ENCODE measurements at regions not wholly inside any gene's neighbourhood (a gene's known extent, or its start where the extent isn't known, plus 50 kb on each side); places are given as distances from the start of the nearest gene placed in this dataset.

GRCh38 chr1:106677721-106678120, 378.8 kb upstream of the PRMT6 start:
- ATAC-seq (no peak), DNase-seq (no peak)
- CTCF ChIA-PET, result no interaction called here
- H3K36me3 Mint-ChIP-seq (ENCODE audit: low read depth), result no peaks in the 10 kb centered on the region
- H3K9me3 Mint-ChIP-seq (ENCODE audit: insufficient read depth), result no peaks in the 10 kb centered on the region
- H3K4me1 Mint-ChIP-seq (ENCODE audit: low read depth), result no peaks in the 10 kb centered on the region
- no peaks in the 10 kb centered on the region for H3K27me3 Mint-ChIP-seq (ENCODE audit: low read depth)
- H3K27ac Mint-ChIP-seq, result no peak overlapping the region
- POLR2A ChIA-PET, result no interaction called here
- no peak overlapping the region for H3K4me3 Mint-ChIP-seq

GRCh38 chr1:106678279-106679050, 378.0 kb upstream of the PRMT6 start:
- DNase-seq (no peak), ATAC-seq (no peak)
- H3K4me3 Mint-ChIP-seq, result no peak overlapping the region
- H3K36me3 Mint-ChIP-seq (ENCODE audit: low read depth), result no peaks in the 10 kb centered on the region
- H3K4me1 Mint-ChIP-seq (ENCODE audit: low read depth), result no peaks in the 10 kb centered on the region
- H3K9me3 Mint-ChIP-seq (ENCODE audit: insufficient read depth), result no peaks in the 10 kb centered on the region
- ChIA-PET CTCF (no interaction called here), POLR2A (no interaction called here)
- no peaks in the 10 kb centered on the region for H3K27me3 Mint-ChIP-seq (ENCODE audit: low read depth)
- H3K27ac Mint-ChIP-seq, result no peak overlapping the region

- CTCF ChIA-PET, result no interaction called here
- no peak for ATAC-seq
Observed at GRCh38 chr1:106680216-106680615, 376.3 kb upstream of the PRMT6 start.

GRCh38 chr1:106680776-106681344, 375.6 kb upstream of the PRMT6 start:
- no peaks in the 10 kb centered on the region for H3K36me3 Mint-ChIP-seq (ENCODE audit: low read depth)
- CTCF ChIA-PET, result no interaction called here
- no peak overlapping the region for H3K27ac Mint-ChIP-seq
- ATAC-seq, result no peak
- no peak overlapping the region for H3K4me3 Mint-ChIP-seq
- no peaks in the 10 kb centered on the region for H3K9me3 Mint-ChIP-seq (ENCODE audit: insufficient read depth)
- no peak for DNase-seq
- POLR2A ChIA-PET, result no interaction called here
- H3K4me1 Mint-ChIP-seq (ENCODE audit: low read depth), result peaks cover 5% of the 10 kb centered on the region
- no peaks in the 10 kb centered on the region for H3K27me3 Mint-ChIP-seq (ENCODE audit: low read depth)

More at GRCh38 chr1:106680216-106680615, 376.3 kb upstream of the PRMT6 start:
- H3K4me3 Mint-ChIP-seq, result no peak overlapping the region
- H3K27ac Mint-ChIP-seq, result no peak overlapping the region
- no peaks in the 10 kb centered on the region for H3K9me3 Mint-ChIP-seq (ENCODE audit: insufficient read depth)
- H3K36me3 Mint-ChIP-seq (ENCODE audit: low read depth), result no peaks in the 10 kb centered on the region
- H3K4me1 Mint-ChIP-seq (ENCODE audit: low read depth), result peaks cover 5% of the 10 kb centered on the region
- H3K27me3 Mint-ChIP-seq (ENCODE audit: low read depth), result no peaks in the 10 kb centered on the region
- POLR2A ChIA-PET, result no interaction called here
- DNase-seq, result no peak

- ATAC-seq (no peak), DNase-seq (no peak)
- no peak overlapping the region for H3K27ac Mint-ChIP-seq
- no peaks in the 10 kb centered on the region for H3K9me3 Mint-ChIP-seq (ENCODE audit: insufficient read depth)
- H3K36me3 Mint-ChIP-seq (ENCODE audit: low read depth), result no peaks in the 10 kb centered on the region
- H3K27me3 Mint-ChIP-seq (ENCODE audit: low read depth), result no peaks in the 10 kb centered on the region
- H3K4me3 Mint-ChIP-seq, result no peak overlapping the region
- ChIA-PET CTCF (no interaction called here), POLR2A (no interaction called here)
- peaks cover 5% of the 10 kb centered on the region for H3K4me1 Mint-ChIP-seq (ENCODE audit: low read depth)
Observed at GRCh38 chr1:106681939-106682522, 374.4 kb upstream of the PRMT6 start.

- DNase-seq (no peak), ATAC-seq (no peak)
- Mint-ChIP-seq H3K4me3 (no peak overlapping the region), H3K27me3 (ENCODE audit: low read depth) (no peaks in the 10 kb centered on the region), H3K36me3 (ENCODE audit: low read depth) (no peaks in the 10 kb centered on the region), H3K4me1 (ENCODE audit: low read depth) (peaks cover 5% of the 10 kb centered on the region), H3K9me3 (ENCODE audit: insufficient read depth) (no peaks in the 10 kb centered on the region), H3K27ac (no peak overlapping the region)
- POLR2A ChIA-PET, result no interaction called here
- CTCF ChIA-PET, result no interaction called here
Observed at GRCh38 chr1:106688446-106688845, 368.0 kb upstream of the PRMT6 start.

GRCh38 chr1:106698660-106699059, 357.8 kb upstream of the PRMT6 start:
- H3K36me3 Mint-ChIP-seq (ENCODE audit: low read depth), result no peaks in the 10 kb centered on the region
- H3K4me3 Mint-ChIP-seq, result no peak overlapping the region

GRCh38 chr1:106699433-106699832, 357.0 kb upstream of the PRMT6 start:
- DNase-seq (no peak), ATAC-seq (no peak)
- peaks cover 11% of the 10 kb centered on the region for H3K9me3 Mint-ChIP-seq (ENCODE audit: insufficient read depth)
- H3K36me3 Mint-ChIP-seq (ENCODE audit: low read depth), result no peaks in the 10 kb centered on the region
- H3K4me3 Mint-ChIP-seq, result no peak overlapping the region
- ChIA-PET POLR2A (no interaction called here), CTCF (no interaction called here)
- H3K27ac Mint-ChIP-seq, result no peak overlapping the region
- H3K27me3 Mint-ChIP-seq (ENCODE audit: low read depth), result no peaks in the 10 kb centered on the region
- H3K4me1 Mint-ChIP-seq (ENCODE audit: low read depth), result no peaks in the 10 kb centered on the region

More at GRCh38 chr1:106698660-106699059, 357.8 kb upstream of the PRMT6 start:
- no peaks in the 10 kb centered on the region for H3K4me1 Mint-ChIP-seq (ENCODE audit: low read depth)
- CTCF ChIA-PET, result no interaction called here
- POLR2A ChIA-PET, result no interaction called here
- H3K9me3 Mint-ChIP-seq (ENCODE audit: insufficient read depth), result peaks cover 11% of the 10 kb centered on the region
- H3K27ac Mint-ChIP-seq, result no peak overlapping the region
- H3K27me3 Mint-ChIP-seq (ENCODE audit: low read depth), result no peaks in the 10 kb centered on the region
- ATAC-seq (no peak), DNase-seq (no peak)

GRCh38 chr1:106700211-106700610, 356.3 kb upstream of the PRMT6 start:
- Mint-ChIP-seq H3K4me3 (no peak overlapping the region), H3K27ac (no peak overlapping the region), H3K36me3 (ENCODE audit: low read depth) (no peaks in the 10 kb centered on the region), H3K9me3 (ENCODE audit: insufficient read depth) (peaks cover 11% of the 10 kb centered on the region), H3K27me3 (ENCODE audit: low read depth) (no peaks in the 10 kb centered on the region), H3K4me1 (ENCODE audit: low read depth) (no peaks in the 10 kb centered on the region)
- POLR2A ChIA-PET, result no interaction called here
- CTCF ChIA-PET, result no interaction called here
- no peak for ATAC-seq
- DNase-seq, result no peak

- H3K4me1 Mint-ChIP-seq (ENCODE audit: low read depth), result no peaks in the 10 kb centered on the region
- peaks cover 5% of the 10 kb centered on the region for H3K9me3 Mint-ChIP-seq (ENCODE audit: insufficient read depth)
- POLR2A ChIA-PET, result no interaction called here
- H3K27me3 Mint-ChIP-seq (ENCODE audit: low read depth), result no peaks in the 10 kb centered on the region
- H3K36me3 Mint-ChIP-seq (ENCODE audit: low read depth), result no peaks in the 10 kb centered on the region
- CTCF ChIA-PET, result no interaction called here
- H3K4me3 Mint-ChIP-seq, result no peak overlapping the region
- DNase-seq, result no peak
- no peak for ATAC-seq
- H3K27ac Mint-ChIP-seq, result no peak overlapping the region
Observed at GRCh38 chr1:106705971-106706370, 350.5 kb upstream of the PRMT6 start.

GRCh38 chr1:106717591-106717990, 338.9 kb upstream of the PRMT6 start:
- no peaks in the 10 kb centered on the region for H3K36me3 Mint-ChIP-seq (ENCODE audit: low read depth)
- no peak overlapping the region for H3K4me3 Mint-ChIP-seq
- POLR2A ChIA-PET, result no interaction called here
- H3K4me1 Mint-ChIP-seq (ENCODE audit: low read depth), result no peaks in the 10 kb centered on the region
- peaks cover 5% of the 10 kb centered on the region for H3K9me3 Mint-ChIP-seq (ENCODE audit: insufficient read depth)
- no peak overlapping the region for H3K27ac Mint-ChIP-seq
- ATAC-seq (no peak), DNase-seq (no peak)
- CTCF ChIA-PET, result no interaction called here
- no peaks in the 10 kb centered on the region for H3K27me3 Mint-ChIP-seq (ENCODE audit: low read depth)

GRCh38 chr1:106721790-106722189, 334.7 kb upstream of the PRMT6 start:
- H3K4me3 Mint-ChIP-seq, result no peak overlapping the region
- H3K36me3 Mint-ChIP-seq (ENCODE audit: low read depth), result no peaks in the 10 kb centered on the region
- POLR2A ChIA-PET, result no interaction called here
- H3K27me3 Mint-ChIP-seq (ENCODE audit: low read depth), result no peaks in the 10 kb centered on the region
- CTCF ChIA-PET, result no interaction called here
- DNase-seq, result no peak
- no peaks in the 10 kb centered on the region for H3K4me1 Mint-ChIP-seq (ENCODE audit: low read depth)
- peaks cover 5% of the 10 kb centered on the region for H3K9me3 Mint-ChIP-seq (ENCODE audit: insufficient read depth)
- H3K27ac Mint-ChIP-seq, result no peak overlapping the region
- no peak for ATAC-seq

GRCh38 chr1:106722466-106722865, 334.0 kb upstream of the PRMT6 start:
- POLR2A ChIA-PET, result no interaction called here
- no peak overlapping the region for H3K27ac Mint-ChIP-seq
- ATAC-seq, result no peak

More at GRCh38 chr1:106722466-106722865, 334.0 kb upstream of the PRMT6 start:
- Mint-ChIP-seq H3K36me3 (ENCODE audit: low read depth) (no peaks in the 10 kb centered on the region), H3K9me3 (ENCODE audit: insufficient read depth) (peaks cover 5% of the 10 kb centered on the region), H3K4me1 (ENCODE audit: low read depth) (no peaks in the 10 kb centered on the region), H3K27me3 (ENCODE audit: low read depth) (no peaks in the 10 kb centered on the region), H3K4me3 (no peak overlapping the region)
- CTCF ChIA-PET, result no interaction called here
- no peak for DNase-seq

All from activated CD8-positive, alpha-beta T cell treated with anti-CD3 and anti-CD28 coated beads, Interleukin-2, amount 10 ng/mL, durations not matched to agents 7 days and 5 days (primary cell).